Ovary (tissue), 3 donors: ENCODE measurements at regions not wholly inside any gene's neighbourhood (a gene's known extent, or its start where the extent isn't known, plus 50 kb on each side); places are given as distances from the start of the nearest gene placed in this dataset.

Experiments
- CTCF ChIP-seq, 3 donors: fragments of 450-650 bp in 2 of 3; fragments of 200-600 bp in 1 of 3; IDR thresholded peaks; one replicate each; pipeline versions ENCODE4 v1.5.1 to v1.8.0; 2016 to 2022; ENCODE audit warnings: antibody characterized with exemption in 3 of 3, mild to moderate bottlenecking in 1 of 3
- POLR2A ChIP-seq: fragments of 450-650 bp; IDR thresholded peaks from one replicate; pipeline ENCODE4 v1.6.1; 2017; ENCODE audit warnings: antibody characterized with exemption, mild to moderate bottlenecking, moderate library complexity
- donor health status: DM: no; HTN: no; CAD: no.

GRCh38 chr5:117242028-117242427, 667.4 kb upstream of the SEMA6A start:
- TF ChIP-seq CTCF (IDR thresholded peaks at IDR 0.05) = no peak
- no peak for TF ChIP-seq POLR2A
